Panc1 (cell line): ENCODE measurements at regions not wholly inside any gene's neighbourhood (a gene's known extent, or its start where the extent isn't known, plus 50 kb on each side); places are given as distances from the start of the nearest gene placed in this dataset.

Experiments used
- ATAC-seq: fragments of 200-7000 bp; cut with Tn5 transposase; 2 replicates; pipeline ENCODE4 v1.9.1; 2020; ENCODE audit warnings: mild to moderate bottlenecking, moderate library complexity
- BruUV-seq: library from RNA; stranded (reverse); fragments of 400-500 nt; replicated peaks from 2 replicates; lab custom pipeline; 2021; lab: Mats Ljungman, UMichigan
- CTCF ChIA-PET: fragments of 300-600 bp; sonication (Branson Sonifier 250); formaldehyde crosslinking; loops from one replicate; lab custom pipeline; 2022; ENCODE audit warnings: antibody characterized with exemption; lab: Charles Lee
- POLR2A ChIA-PET: fragments of 300-600 bp; sonication (Branson Sonifier 250); formaldehyde crosslinking; loops from one replicate; lab custom pipeline; 2022; ENCODE audit warnings: antibody characterized with exemption; lab: Charles Lee
- DNase-seq: peaks from one replicate; pipeline ENCODE4 v3.0.0-alpha.2; 2010; ENCODE audit warnings: low read depth, low spot score
- H3K27ac ChIP-seq: 2 replicates; pipeline ENCODE4 v1.5.1; 2011; ENCODE audit warnings: mild to moderate bottlenecking, low read length, inconsistent platforms
- H3K27me3 ChIP-seq: fragments of 200-500 bp; sonication (Bioruptor generic); 2 replicates; pipeline ENCODE4 v1.6.0; 2014; ENCODE audit warnings: low read length, inconsistent platforms; ENCODE audit not compliant: control insufficient read depth, insufficient read depth
- H3K36me3 ChIP-seq: fragments of 200-500 bp; sonication (Bioruptor generic); 2 replicates; pipeline ENCODE4 v1.5.1; 2014; ENCODE audit warnings: inconsistent platforms, mild to moderate bottlenecking, low read length, moderate library complexity; ENCODE audit not compliant: control insufficient read depth, insufficient read depth
- H3K4me1 ChIP-seq: 2 replicates; pipeline ENCODE4 v1.5.1; 2011; ENCODE audit warnings: inconsistent platforms, mild to moderate bottlenecking, low read length, moderate library complexity; ENCODE audit not compliant: control insufficient read depth, insufficient read depth
- H3K4me3 ChIP-seq, 2 experiments: 2 replicates each; pipeline ENCODE4 v1.5.1; 2011 to 2012; ENCODE audit warnings: low read depth in 2 of 2, low read length in 2 of 2, mild to moderate bottlenecking in 2 of 2, inconsistent platforms in 1 of 2, moderate library complexity in 1 of 2
- H3K9me3 ChIP-seq: fragments of 200-500 bp; sonication (Bioruptor generic); 2 replicates; pipeline ENCODE4 v1.5.1; 2014; ENCODE audit warnings: low read depth, mild to moderate bottlenecking, inconsistent platforms, low read length, moderate library complexity; ENCODE audit not compliant: control insufficient read depth, insufficient read depth
- CTCF ChIP-seq: fragments of 450-650 bp; IDR thresholded peaks from 2 replicates; pipeline ENCODE4 v1.5.1; 2017; ENCODE audit warnings: mild to moderate bottlenecking
- POLR2AphosphoS5 ChIP-seq: IDR thresholded peaks from 2 replicates; pipeline ENCODE4 v1.6.1; 2012; ENCODE audit warnings: mild to moderate bottlenecking, low read depth, low read length, moderate library complexity
- REST ChIP-seq, 2 experiments: IDR thresholded peaks; 2 replicates each; pipeline ENCODE4 v1.6.1; 2011 to 2012; ENCODE audit warnings: low read depth in 2 of 2, control low read depth in 1 of 2, low read length in 1 of 2, mild to moderate bottlenecking in 1 of 2, moderate library complexity in 1 of 2; ENCODE audit not compliant: insufficient read depth in 1 of 2
- SIN3A ChIP-seq: IDR thresholded peaks from 2 replicates; pipeline ENCODE4 v1.6.1; 2012; ENCODE audit warnings: low read depth, mild to moderate bottlenecking, low read length, moderate library complexity, borderline replicate concordance; ENCODE audit not compliant: insufficient read depth
- TCF7L2 ChIP-seq: IDR thresholded peaks from 2 replicates; pipeline ENCODE4 v1.6.1; 2011; ENCODE audit warnings: mild to moderate bottlenecking, low read depth, low read length, inconsistent platforms
- in situ Hi-C: cut with HindIII; loops from 2 replicates; pipeline ENCODE4 v1.10.0; 2016; ENCODE audit warnings: low sequenced_read_pairs, low pct_unique_long_range_greater_than_20kb
- intact Hi-C: fragments of 100-400 bp; cut with micrococcal nuclease; formaldehyde crosslinking; loops from one replicate; pipeline ENCODE4 v1.10.0; 2022; ENCODE audit not compliant: unreplicated experiment

- ATAC-seq (no peak), DNase-seq (no peak)
- H3K4me1 ChIP-seq, result no peaks in the 10 kb centered on the region
- in situ Hi-C loops (no loop called here), intact Hi-C loops (no loop called here)
- no peak overlapping the region for H3K27ac ChIP-seq
- ChIA-PET POLR2A (no interaction called here), CTCF (no interaction called here)
- H3K4me3 ChIP-seq, result no peak overlapping the region
- no peaks in the 10 kb centered on the region for H3K36me3 ChIP-seq
- TF ChIP-seq TCF7L2 (no peak), SIN3A (no peak), CTCF (no peak), REST (IDR thresholded peaks at IDR 0.05; ENCODE audit: insufficient read depth in 1 of 2, low read depth in 2 of 2, low read length in 1 of 2) (no peak), POLR2AphosphoS5 (no peak)
- BruUV-seq, result no TSS peak
- no peaks in the 10 kb centered on the region for H3K27me3 ChIP-seq
- no peaks in the 10 kb centered on the region for H3K9me3 ChIP-seq
Observed at GRCh38 chr9:78565481-78565880, 268.6 kb downstream of the PSAT1 start.

- no peak for DNase-seq
- ChIA-PET POLR2A (no interaction called here), CTCF (no interaction called here)
- no peak overlapping the region for H3K4me3 ChIP-seq
- ATAC-seq, result no peak
- H3K27ac ChIP-seq, result no peak overlapping the region
- TF ChIP-seq SIN3A, result no peak
- no peak for TF ChIP-seq CTCF
- TF ChIP-seq POLR2AphosphoS5, result no peak
- no peak for TF ChIP-seq TCF7L2
- no peak for TF ChIP-seq REST (IDR thresholded peaks at IDR 0.05; ENCODE audit: insufficient read depth in 1 of 2, low read depth in 2 of 2, low read length in 1 of 2)
- H3K36me3 ChIP-seq, result no peaks in the 10 kb centered on the region
- no TSS peak for BruUV-seq
- H3K9me3 ChIP-seq, result no peaks in the 10 kb centered on the region
- H3K27me3 ChIP-seq, result no peaks in the 10 kb centered on the region
- no peaks in the 10 kb centered on the region for H3K4me1 ChIP-seq
- in situ Hi-C loops (no loop called here), intact Hi-C loops (no loop called here)
Observed at GRCh38 chr9:78566521-78566920, 269.6 kb downstream of the PSAT1 start.
